ENCODE measurements at regions not wholly inside any gene's neighbourhood (a gene's known extent, or its start where the extent isn't known, plus 50 kb on each side); places are given as distances from the start of the nearest gene placed in this dataset.

DNA sequence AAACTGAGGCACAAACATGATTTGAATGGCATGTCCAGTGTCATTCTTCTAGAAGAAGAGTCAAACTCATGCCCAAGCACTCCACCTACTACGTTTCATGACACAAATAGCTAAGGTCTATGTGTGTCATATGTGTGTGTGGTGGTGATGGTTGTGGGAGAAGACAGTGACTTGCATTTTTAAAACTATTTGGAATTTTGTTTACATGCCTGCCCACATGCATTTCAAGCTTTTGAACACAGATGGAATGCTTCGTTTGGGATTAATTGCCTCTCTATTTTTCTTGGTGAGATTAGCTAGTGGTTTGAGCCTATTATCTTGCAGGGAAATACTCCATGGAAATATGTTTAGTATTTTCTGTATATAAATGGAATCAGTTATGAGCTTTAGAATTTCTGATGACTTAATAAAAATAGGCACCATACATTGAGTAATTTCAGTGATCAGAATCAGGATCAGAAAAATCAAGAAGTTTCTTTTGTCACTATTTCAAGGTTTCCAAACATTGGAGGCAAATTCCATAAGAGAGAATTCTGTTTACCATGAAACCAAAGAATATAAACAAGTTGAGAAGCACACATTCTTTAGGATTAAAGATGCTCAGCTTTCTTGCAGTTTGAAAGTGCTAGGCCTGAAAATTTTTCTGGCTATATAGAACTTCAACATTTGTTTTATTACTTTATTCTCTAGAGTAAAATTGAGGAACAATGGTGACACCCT lies 260.3 kb upstream of the SEMA6A start:
- TF ChIP-seq CTCF (conservative IDR thresholded peaks at IDR 0.05; ENCODE audit: low read length) (no peak), EZH2phosphoT487 (IDR thresholded peaks at IDR 0.05; ENCODE audit: borderline replicate concordance, low read depth, low read length) (no peak)
